ENCODE measurements at regions not wholly inside any gene's neighbourhood (a gene's known extent, or its start where the extent isn't known, plus 50 kb on each side); places are given as distances from the start of the nearest gene placed in this dataset.

GRCh38 chr2:236636261-236636660 lies 66.6 kb downstream of the ACKR3 start:
- TF ChIP-seq RFX5 (IDR thresholded peaks at IDR 0.05; ENCODE audit: low read length) (no peak), CTCF (IDR thresholded peaks at IDR 0.05) (no peak), POLR2AphosphoS5 (IDR thresholded peaks at IDR 0.05; ENCODE audit: low read depth, low read length) (no peak), PBX3 (IDR thresholded peaks at IDR 0.05) (no peak), SIN3A (IDR thresholded peaks at IDR 0.05; ENCODE audit: borderline replicate concordance, low read depth, low read length) (no peak), REST (IDR thresholded peaks at IDR 0.05; ENCODE audit: low read depth, low read length) (no peak), ZBTB33 (IDR thresholded peaks at IDR 0.05; ENCODE audit: borderline replicate concordance, low read depth) (no peak)
